ENCODE measurements at regions not wholly inside any gene's neighbourhood (a gene's known extent, or its start where the extent isn't known, plus 50 kb on each side); places are given as distances from the start of the nearest gene placed in this dataset.

GRCh38 chr22:23385678-23386631 is 194.1 kb downstream of the IGLL1 start (continued):
- TF ChIP-seq ZNF717 (CRISPR knock-in tag; IDR thresholded peaks at IDR 0.05), result no peak
- no peak for TF ChIP-seq NKRF (IDR thresholded peaks at IDR 0.05; ENCODE audit: borderline replicate concordance)
- 0 out of 4 replicates have a peak, but pooled peaks of 1 of the 2 experiments have one; percentile 20 for TF ChIP-seq MAZ (CRISPR knock-in tag; conservative IDR thresholded peaks at IDR 0.05 in 1 of 2, IDR thresholded peaks at IDR 0.05 in 1 of 2)
- no peak for TF ChIP-seq MAFG (tag; conservative IDR thresholded peaks at IDR 0.05)
- TF ChIP-seq, protein P1, sequence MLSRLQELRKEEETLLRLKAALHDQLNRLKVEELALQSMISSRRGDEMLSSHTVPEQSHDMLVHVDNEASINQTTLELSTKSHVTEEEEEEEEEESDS (CRISPR knock-in tag; IDR thresholded peaks at IDR 0.05), result no peak
- no peak for TF ChIP-seq CBX2 (IDR thresholded peaks at IDR 0.05; ENCODE audit: insufficient read depth, low read length, poor library complexity, severe bottlenecking)
- TF ChIP-seq, protein P2, sequence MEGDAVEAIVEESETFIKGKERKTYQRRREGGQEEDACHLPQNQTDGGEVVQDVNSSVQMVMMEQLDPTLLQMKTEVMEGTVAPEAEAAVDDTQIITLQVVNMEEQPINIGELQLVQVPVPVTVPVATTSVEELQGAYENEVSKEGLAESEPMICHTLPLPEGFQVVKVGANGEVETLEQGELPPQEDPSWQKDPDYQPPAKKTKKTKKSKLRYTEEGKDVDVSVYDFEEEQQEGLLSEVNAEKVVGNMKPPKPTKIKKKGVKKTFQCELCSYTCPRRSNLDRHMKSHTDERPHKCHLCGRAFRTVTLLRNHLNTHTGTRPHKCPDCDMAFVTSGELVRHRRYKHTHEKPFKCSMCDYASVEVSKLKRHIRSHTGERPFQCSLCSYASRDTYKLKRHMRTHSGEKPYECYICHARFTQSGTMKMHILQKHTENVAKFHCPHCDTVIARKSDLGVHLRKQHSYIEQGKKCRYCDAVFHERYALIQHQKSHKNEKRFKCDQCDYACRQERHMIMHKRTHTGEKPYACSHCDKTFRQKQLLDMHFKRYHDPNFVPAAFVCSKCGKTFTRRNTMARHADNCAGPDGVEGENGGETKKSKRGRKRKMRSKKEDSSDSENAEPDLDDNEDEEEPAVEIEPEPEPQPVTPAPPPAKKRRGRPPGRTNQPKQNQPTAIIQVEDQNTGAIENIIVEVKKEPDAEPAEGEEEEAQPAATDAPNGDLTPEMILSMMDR (IDR thresholded peaks at IDR 0.05 in 2 of 3, conservative IDR thresholded peaks at IDR 0.05 in 1 of 3; ENCODE audit: insufficient read depth in 2 of 3, low read depth in 1 of 3, low read length in 3 of 3), result peak; percentile 89 to 97 (median 93)
- TF ChIP-seq JUND (IDR thresholded peaks at IDR 0.05; ENCODE audit: borderline replicate concordance, low read depth, low read length), result 0 out of 2 replicates have a peak, but pooled peaks have one; percentile 22
- no peak for TF ChIP-seq JUND (tag; IDR thresholded peaks at IDR 0.05; ENCODE audit: borderline replicate concordance, low read depth, low read length)
- TF ChIP-seq, protein P3, sequence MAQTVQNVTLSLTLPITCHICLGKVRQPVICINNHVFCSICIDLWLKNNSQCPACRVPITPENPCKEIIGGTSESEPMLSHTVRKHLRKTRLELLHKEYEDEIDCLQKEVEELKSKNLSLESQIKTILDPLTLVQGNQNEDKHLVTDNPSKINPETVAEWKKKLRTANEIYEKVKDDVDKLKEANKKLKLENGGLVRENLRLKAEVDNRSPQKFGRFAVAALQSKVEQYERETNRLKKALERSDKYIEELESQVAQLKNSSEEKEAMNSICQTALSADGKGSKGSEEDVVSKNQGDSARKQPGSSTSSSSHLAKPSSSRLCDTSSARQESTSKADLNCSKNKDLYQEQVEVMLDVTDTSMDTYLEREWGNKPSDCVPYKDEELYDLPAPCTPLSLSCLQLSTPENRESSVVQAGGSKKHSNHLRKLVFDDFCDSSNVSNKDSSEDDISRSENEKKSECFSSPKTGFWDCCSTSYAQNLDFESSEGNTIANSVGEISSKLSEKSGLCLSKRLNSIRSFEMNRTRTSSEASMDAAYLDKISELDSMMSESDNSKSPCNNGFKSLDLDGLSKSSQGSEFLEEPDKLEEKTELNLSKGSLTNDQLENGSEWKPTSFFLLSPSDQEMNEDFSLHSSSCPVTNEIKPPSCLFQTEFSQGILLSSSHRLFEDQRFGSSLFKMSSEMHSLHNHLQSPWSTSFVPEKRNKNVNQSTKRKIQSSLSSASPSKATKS (CRISPR knock-in tag; IDR thresholded peaks at IDR 0.05), result no peak
- TF ChIP-seq, protein P4, sequence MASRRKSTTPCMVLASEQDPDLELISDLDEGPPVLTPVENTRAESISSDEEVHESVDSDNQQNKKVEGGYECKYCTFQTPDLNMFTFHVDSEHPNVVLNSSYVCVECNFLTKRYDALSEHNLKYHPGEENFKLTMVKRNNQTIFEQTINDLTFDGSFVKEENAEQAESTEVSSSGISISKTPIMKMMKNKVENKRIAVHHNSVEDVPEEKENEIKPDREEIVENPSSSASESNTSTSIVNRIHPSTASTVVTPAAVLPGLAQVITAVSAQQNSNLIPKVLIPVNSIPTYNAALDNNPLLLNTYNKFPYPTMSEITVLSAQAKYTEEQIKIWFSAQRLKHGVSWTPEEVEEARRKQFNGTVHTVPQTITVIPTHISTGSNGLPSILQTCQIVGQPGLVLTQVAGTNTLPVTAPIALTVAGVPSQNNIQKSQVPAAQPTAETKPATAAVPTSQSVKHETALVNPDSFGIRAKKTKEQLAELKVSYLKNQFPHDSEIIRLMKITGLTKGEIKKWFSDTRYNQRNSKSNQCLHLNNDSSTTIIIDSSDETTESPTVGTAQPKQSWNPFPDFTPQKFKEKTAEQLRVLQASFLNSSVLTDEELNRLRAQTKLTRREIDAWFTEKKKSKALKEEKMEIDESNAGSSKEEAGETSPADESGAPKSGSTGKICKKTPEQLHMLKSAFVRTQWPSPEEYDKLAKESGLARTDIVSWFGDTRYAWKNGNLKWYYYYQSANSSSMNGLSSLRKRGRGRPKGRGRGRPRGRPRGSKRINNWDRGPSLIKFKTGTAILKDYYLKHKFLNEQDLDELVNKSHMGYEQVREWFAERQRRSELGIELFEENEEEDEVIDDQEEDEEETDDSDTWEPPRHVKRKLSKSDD (conservative IDR thresholded peaks at IDR 0.05; ENCODE audit: low read length), result no peak
- TF ChIP-seq RFX5 (IDR thresholded peaks at IDR 0.05; ENCODE audit: low read depth, low read length), result no peak

All from K562 (cell line).